ENCODE measurements at regions not wholly inside any gene's neighbourhood (a gene's known extent, or its start where the extent isn't known, plus 50 kb on each side); places are given as distances from the start of the nearest gene placed in this dataset.
"Not testable (repeated sequence)": the region's sequence is repeated elsewhere in the genome, so short reads cannot be mapped to it uniquely, and the experiment has no call there.

DNA sequence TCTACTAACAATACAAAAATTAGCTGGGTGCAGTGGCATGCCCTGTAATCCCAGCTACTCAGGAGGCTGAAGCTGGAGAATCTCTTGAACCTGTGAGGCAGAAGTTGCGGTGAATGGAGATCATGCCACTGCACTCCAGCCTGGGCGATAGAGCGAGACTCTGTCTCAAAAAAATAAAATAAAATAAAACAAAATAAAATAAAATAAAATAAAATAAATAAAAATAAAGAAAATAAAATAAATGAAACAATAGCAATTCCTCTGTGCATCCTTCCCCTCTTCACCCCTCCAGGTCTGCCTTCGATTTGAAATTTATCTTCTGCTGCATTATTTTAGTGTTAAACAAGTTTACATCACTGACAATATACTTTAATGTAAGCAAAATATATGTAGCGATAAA lies 63.0 kb upstream of the UXS1 start:
- DNase-seq, result no peak

DNA sequence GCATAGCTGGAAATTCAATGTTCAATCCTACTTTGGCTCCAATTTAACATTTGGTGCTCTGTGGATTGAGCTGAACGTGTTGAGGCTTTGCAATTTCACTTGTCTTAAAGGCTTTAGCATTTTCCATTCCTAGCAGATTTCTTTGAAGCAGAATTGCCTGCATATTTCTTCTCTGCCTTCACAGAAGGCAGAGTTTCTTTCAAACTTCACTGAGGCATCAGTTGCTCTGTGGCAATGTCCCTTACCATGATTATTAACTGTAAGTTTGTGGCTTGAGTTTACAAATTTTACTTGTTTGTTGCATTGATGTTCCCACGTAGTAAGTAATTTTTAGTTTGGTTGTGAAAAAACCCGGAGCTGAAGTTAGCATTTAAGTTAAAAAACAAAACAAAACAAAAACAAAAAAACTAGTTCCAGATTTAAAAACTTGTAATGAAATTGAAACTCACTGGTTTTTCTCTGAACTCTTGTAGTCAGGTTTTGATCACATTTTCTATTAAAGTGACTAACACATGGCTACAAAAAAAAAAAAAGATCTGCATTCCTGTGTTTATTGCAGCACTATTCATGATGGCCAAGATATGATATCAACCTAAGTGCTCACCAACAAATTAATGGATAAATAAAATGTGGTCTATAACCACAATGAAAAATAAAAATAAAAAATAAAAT lies 55.2 kb upstream of the UXS1 start:
- not testable (repeated sequence) for DNase-seq

DNA sequence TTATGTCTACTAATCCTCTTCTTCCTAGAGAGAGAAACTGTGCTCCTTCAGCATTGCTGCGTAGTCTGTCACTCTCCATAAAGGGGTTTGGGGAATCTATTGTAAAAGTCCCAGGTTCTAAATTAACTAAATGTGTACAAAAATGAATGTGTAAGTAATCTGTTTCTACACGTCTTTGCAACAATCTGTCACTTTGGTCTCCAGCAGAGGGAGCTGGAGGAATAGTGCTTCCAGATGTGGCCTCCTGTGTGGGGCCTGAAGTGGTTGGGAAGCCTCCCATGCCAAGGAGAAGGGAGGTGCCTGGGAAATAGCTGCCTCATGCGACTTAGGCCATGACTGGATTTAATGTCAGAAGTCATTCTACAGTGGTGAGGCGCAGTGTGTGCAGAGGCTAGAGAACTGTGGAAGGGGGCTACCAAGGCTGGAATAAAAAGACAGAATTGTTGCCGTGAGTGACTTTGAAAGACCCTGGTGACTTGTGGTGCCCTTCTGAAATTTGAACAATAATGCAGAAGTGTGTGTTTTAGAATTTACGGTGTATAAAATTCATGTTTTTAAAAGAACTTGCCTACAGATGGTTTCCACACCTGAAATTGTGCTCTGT lies 54.5 kb upstream of the UXS1 start:
- not testable (repeated sequence) for DNase-seq

Measured in activated CD8-positive, alpha-beta memory T cell treated with anti-CD3 and anti-CD28 coated beads, Interleukin-2, amount 50 U/mL, for 48 hours (primary cell).